ENCODE measurements at regions not wholly inside any gene's neighbourhood (a gene's known extent, or its start where the extent isn't known, plus 50 kb on each side); places are given as distances from the start of the nearest gene placed in this dataset.
"Not testable (repeated sequence)": the region's sequence is repeated elsewhere in the genome, so short reads cannot be mapped to it uniquely, and the experiment has no call there.

DNA sequence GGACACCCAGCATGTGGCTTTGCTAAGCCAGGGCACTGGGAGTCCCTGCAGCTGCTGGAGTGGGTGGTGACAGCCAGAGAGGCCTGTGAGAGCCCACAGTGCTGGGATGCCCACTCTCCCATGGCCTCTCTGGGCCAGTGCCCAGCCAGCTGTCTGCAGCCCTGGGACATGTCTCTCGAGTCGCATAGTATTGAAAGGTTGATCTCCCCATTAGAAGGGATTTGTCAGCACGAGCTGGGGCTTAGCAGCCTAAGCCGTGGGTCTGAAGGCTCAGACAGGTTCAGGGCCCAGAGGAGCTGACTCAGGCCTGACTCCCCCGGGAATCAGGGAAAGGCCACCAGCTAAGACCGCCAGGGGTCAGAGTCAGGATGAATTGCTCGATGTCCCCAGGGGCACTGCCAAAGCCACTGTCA is 53.5 kb downstream of the FOXD2 start:
- no peak for ATAC-seq

DNA sequence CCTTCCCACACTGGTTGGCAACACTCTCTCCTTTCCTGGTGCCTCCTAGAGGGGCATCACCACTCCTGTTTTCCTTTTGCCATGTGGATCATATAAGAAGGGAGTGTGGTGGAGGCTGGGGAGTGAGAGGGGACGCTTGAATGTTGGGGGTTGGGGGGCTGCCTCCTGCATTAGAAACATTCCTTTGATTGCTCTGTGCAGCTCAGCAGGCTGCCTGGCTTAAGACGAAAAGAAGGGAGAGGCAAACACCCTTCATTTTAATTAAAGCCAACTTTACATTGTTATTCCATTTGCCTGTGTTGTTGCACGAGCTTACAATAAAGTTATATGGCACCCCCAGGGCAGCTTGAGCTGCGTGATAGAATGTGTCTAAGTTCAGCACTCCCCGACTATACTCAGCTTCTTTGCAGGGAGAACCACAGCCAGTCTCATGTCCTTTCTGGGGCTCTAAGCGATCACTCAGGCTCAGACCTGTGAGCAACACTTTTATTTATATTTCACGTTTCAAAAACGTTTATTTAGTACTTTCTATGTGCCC is 57.4 kb downstream of the FOXD2 start:
- no peak for ATAC-seq

DNA sequence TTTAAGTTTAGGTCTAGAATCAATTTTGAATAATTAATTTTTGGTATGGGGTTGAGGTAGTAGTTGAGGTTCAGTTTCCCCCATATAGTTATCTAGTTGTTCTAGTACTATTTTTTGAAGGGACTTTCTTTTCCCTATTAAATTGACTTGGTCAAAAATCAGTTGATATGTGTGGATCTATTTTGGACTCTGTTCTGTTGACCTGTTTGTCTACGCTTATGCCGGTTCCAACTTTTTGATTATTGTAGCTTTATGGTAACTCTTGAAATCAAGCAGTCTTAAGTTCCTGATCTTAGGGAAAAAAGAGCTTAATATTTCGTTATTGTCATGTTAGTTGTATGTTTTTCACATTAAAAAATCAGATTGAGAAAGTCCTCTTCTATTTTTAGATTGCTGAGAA is 60.7 kb downstream of the FOXD2 start:
- no peak for ATAC-seq

DNA sequence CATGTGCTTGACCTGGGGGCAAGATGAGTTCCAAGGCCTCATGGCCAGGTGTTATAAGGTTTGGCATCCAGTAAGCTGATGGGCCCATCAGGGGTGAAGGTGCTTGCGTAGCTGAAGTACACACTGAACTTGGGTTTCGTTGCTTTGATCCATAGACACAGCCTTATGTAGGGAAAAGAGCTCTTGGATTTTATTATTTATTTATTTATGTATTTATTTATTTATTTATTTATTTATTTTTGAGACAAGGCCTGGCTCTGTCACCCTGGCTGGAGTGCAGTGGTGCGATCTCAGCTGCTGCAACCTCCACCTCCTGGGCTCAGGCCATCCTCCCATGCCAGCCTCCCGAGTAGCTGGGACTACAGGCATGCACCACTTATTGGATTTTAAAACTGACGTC is 63.2 kb downstream of the FOXD2 start:
- no peak for ATAC-seq

DNA sequence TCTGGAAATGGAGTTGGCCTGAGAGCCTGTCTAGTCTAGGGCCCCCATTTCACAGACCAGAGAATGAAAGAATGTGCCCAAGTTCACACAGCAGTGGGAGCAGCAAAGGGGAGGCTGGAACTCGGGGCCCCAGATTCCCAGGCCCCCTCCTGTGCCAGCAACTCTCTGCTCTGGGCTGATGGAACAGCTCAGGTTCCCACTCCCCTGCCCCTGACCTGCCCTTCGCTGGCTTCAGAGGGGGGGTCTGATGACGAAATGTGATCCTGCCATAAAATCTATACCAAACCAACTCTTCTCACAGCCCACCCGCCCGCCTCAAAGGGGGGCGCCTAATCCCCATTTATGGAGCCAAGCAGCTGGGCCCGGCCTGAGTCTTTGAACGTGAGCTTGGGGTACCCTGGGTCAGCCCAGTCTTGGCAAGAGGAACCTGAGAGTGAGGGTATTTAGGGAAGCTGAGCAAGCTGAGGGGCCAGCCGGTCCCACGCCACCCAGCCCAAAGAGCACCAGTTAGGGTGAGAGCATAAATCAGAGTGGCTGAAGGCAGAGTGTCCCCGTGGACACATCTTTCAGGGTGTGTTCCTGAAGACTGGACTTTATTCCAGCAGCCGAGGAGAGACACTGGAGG is 65.0 kb downstream of the FOXD2 start:
- ATAC-seq, result no peak

DNA sequence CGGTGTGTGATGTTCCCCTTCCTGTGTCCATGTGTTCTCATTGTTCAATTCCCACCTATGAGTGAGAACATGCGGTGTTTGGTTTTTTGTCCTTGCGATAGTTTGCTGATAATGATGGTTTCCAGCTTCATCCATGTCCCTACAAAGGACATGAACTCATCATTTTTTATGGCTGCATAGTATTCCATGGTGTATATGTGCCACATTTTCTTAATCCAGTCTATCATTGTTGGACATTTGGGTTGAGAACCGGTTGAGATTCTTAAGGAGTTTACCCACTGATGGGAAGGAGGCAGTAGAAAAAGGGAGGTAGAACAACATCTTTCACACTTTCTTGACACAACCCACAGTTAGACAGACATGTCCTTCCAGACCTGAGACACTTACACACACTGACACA is 67.0 kb downstream of the FOXD2 start:
- ATAC-seq, result not testable (repeated sequence)

DNA sequence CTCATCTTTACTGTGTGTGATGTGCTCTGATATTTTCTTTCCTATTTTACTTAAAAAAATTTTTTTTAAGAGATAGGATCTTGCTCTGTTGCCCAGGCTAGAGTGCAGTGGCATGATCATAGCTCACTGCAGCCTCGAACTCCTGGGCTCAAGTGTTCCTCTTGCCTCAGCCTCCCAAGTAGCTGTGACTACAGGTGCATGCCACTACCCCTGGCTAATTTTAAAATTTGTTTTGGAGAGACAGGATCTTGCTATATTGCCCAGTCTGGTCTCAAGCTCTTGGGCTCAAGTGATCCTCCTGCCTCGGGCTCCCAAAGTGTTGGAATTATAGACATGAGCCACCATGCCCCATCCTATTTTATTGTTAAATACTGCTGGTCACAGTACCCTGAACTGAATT is 67.4 kb downstream of the FOXD2 start:
- ATAC-seq, result no peak

DNA sequence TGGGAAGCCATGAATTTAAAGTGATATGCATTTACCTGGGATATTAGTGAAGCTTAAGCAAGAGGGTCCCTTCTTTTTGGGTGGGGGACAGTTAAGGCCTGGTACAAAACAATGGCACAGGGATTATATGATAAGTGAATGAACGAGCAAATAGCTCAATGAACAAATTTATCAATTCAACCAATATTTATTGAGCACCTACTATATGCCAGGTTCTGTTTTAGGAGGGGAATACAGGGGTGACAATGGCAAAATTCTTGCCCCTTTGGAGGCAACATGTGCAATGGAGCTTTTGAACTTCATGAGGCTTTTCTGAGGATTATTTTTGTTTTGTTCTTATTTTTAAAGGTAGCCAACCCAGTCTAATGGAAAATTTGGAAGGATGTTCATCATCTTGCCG is 68.2 kb downstream of the FOXD2 start:
- ATAC-seq, result no peak

DNA sequence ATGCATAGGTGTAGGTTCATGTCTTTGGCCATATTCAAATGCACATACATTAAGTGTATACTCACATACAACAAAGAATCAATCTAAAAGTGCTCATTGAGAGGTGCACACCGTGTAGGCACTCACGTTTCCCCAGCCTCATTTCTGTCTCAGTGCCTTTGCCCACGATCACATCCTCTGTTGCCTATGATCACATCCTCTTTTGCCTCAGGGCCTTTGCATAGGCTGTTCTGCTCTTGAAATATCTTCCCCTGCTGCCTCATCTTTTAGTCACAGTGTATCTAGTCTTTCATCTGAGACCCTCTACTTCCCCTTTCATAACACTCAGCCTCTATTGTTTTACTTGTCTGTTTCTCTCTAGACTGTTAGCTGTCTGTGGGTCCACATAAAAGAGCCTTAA is 69.3 kb downstream of the FOXD2 start:
- no peak for ATAC-seq

DNA sequence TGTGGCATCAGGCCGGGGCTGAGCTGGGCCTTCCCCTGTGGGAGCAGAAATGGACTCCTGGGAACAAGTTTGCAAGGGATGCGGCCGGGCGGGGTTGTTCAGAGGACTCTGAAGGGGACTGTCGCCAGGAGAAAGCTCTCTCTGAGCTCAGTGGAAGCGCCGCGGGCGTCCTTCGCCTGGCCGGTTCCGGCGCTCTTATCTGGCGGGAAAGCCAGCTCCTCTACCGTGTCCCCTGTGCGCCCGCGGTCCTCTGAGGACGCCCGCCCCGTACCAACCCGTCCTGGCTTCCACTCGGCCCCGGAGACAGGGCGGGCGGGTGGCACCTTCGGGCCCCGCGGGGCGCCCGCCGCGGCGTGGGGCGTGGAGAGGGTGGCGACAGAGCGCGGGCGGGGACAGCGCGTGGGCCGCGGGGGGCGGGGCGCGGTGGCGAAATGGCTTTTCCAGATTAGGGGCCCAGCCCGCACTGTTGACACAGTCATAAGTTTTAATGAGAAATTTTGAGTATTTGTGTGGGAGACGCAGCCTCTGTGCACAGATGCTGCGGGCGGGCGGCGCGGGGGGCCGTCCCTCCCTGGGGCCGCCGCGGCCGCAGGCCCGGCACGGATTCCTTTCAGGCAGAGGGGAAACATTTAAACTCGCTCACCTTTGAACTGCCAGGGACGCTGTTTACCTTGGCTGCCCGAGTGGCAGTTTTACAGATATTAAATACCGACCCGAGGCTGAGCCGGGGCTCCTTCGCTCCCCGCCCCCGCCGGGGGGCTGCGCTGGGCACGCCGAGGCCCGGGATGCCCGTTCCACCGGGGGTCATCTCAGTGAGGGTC is 70.2 kb downstream of the FOXD2 start:
- peak; percentile 43 for ATAC-seq

DNA sequence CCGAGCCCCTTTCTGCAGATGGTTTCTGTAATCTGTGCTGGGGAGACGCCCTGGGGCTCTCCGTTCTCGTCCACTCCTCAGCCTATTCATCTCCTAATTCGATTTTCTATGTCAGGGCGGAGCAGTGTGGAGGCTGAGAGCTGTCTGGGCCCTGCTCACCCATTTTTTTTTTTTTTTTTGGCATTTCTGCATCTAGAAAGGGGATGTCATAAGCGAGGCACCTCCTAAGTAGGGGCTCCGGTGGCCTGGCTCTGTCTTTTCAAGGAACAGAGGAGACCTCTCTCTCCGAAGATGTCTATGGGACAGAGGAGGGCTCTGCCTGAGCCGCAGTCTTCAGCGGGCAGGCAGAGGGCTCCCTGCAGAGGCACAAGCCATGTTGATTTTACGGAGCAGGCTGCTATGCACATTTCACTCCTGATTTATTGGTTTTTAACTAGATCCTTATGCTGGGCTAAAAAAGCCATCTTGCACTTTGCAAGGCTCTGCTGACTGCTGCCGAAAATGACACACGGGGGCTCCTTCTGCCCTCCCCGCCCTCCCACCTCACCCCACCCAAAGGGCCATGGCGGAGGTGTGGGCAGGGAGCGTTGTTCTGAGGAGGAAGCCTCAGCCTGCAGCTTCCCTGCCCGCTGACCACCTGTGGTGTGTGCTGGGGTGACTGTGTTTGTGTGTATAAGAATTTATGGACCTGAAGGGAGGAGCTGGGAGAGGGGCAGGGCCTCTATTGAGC is 71.0 kb downstream of the FOXD2 start:
- ATAC-seq, result no peak

DNA sequence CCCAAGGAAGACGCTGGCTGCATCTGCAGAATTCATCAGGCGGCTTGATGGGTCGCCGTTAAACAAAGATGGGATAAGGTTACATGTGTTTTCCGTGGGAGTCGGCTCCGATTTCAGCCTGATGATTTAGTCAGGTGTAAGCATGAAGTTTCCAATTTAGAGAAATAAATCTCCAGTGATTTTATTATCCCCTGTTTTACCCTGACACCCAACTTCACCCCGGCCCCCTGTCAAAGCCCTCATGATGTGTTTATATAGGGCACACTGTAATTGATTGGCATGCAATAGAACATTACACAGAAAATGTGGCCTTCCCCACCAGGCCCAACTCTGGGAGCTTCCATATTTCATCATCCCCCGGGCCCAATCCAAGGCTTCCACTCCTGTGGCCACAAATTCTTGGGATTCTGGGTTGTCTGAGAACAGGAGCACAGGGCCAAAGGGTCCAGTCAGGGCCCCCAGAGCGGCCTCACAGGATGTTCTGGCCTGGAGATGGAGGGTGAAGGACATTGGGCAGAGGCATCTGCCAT is 72.5 kb downstream of the FOXD2 start:
- ATAC-seq, result no peak

DNA sequence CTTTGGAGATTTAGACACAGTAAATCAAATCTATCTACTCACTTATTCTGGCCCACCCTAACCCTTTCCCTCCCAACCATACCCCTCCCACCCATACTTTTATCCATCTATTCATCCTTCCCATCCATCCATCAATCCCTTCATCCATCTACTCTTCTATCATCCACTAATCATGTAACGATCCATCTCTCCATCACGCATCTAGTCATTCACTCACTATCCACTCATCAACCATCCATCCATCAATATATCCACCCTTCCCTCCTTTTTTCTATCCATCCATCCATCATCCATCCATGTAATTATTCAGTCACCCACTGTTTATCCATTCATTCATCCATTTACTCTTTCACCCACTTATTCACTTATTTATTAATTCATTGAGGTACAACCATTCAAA is 74.0 kb downstream of the FOXD2 start:
- no peak for ATAC-seq

DNA sequence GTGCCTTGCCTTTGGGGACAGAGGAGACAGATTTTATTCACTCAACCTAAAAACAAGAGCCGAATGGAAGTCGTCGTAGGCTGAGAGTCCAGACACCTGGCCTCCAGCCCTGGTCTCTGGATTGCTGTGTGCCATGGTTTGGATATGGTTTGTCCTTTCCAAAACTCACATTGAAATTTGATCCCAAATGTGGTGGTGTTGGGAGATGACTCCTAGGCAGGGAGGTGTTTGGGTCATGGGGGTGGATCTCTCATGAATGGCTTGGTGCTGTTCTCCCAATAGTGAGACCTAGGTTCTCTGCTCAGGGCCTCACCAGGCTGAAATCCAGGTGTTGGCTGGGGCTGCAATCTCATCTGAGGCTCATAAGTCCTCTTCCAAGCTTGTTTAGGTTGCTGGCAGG is 75.5 kb downstream of the FOXD2 start:
- no peak for ATAC-seq

DNA sequence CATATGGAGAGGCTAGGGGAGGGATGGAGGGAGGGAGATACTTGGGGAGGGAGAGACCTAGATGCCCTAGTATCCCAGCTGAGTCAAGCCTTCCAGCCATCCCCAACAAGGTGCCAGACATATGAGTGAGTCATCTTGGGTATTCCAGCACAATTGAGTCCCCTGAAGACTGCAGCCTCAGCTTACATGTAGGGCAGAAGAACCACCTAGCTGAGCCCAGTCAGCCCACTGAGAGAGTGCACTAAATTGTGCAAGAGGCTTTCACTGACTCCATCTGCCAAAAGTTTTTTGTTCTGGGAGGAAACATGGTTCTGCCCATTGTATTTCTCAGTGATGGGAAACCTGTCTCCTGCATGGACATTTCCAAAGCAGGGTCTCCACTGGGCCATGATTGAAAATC is 76.4 kb downstream of the FOXD2 start:
- ATAC-seq, result no peak

DNA sequence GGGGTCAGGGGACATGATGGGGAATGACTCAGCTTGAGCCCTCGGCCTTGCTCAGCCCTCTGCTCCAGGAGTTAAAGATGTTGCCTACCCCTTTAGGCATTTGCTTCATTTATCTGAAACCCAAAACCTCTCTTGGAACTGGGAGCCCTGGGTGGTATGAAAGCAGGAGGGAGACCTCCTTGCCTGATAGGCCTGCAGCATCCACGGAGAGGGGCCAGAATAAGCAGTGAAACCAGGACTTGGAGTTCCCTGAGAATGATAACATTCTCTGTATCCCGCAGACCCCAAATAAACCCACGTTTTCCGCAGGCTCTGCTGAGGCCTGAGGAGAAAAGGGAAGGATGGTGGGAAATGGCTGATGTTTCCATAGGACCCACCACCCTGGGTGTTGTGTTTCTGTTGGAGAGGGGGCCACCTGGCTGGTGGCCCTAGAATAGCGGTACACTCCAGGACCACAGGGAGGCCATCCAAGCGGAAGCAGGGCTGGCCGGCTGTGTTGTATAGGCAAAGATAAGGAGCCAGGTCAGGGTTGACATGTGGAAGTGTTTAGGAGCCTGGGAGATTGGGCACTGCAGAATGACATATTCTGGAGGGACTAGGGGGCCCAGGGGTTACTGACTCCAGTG is 77.4 kb downstream of the FOXD2 start:
- no peak for ATAC-seq

DNA sequence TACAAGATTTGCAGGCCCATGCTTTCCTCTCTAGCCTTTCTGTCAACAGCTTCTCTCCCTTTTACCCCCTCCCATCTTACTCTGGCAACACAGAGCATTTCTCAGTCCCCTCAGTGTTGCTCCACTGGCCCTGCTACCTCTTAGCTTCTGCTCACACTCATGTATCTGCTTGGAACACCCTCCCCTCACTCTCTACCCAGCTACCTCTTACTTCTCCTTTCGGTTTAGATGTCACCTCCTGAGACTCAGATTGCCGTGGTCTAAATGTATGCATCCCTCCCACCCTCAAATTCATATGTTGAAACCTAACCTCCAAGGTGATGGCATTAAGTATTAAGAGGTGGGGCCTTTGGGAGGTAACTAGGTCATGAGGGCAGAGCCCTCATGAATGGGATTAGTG is 80.1 kb downstream of the FOXD2 start:
- no peak for ATAC-seq

DNA sequence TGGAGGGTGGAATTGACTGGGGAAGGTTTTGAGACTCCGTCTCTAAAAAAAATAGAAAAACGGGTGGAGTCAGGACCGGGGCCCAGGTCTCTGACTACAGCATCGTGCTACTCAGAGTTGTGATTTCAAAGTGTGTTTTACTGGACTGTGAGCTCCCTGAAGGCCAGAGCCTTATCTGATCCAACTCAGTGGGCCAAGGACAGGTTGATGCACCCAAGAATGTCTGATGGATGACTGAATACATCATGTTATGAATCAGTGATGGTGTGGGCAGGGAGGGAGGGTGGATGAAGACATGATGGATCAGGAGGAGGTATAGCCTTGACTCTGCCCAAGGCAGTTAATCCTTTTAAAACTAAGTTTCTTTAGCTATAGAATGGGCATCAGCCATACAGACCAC is 81.6 kb downstream of the FOXD2 start:
- ATAC-seq, result no peak

DNA sequence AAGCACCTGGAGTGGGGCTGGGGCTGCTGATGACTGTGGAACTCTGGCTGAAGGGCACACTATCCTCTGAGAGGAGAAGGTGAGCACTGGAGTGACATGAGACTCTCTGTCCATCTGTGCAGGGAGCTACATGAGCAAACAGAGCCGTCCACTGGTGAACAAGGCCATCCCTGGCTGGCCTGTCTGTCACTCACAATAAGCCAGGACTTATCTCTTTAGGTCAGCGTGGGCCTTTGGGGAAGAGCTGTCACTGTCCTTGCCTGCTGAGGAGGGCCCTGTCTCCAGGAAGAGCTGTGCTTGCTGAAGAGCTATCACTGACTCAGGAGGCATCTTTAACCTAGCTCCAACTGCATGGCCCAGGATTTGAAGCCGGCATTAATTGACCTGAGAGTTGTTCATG is 82.1 kb downstream of the FOXD2 start:
- ATAC-seq, result no peak

DNA sequence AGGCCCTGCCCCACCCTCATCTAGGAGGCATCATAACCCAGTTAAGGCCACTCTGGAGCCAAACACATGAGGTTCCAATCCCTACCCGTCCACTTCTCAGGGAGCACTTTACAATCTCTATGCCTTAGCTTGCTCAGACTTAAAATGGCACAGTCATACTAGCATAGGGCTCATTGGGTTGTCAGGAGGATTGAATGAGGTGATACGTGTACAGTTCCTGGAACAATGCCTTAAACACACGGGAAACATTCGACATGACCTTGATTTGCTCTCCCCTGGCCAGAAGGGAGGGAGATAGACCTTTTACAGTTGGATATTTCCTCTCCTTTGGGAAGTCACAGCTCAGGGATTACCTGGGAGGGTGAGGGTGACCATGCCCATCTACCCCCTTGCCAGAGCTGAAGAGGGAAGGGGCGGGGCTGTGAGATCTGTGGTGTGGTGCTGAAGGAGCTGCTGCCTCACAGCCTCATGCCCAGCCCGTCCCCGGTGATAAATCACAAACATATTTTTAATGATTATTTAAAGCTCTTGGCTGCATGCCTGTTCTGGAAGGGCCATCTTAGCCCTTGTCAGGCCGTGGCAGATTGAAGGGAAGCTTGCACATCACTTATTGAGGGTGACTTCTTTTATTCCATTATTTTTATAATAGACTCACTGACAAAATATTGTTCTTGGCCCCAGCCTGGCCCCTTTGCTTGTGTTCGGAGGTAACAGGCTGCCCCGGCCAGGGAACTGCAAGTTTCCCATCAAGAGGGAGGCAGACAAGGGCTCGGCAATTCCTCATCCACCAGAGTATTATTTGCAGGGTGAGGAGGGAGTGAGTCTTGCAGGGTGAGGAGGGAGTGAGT is 83.4 kb downstream of the FOXD2 start:
- no peak for ATAC-seq

DNA sequence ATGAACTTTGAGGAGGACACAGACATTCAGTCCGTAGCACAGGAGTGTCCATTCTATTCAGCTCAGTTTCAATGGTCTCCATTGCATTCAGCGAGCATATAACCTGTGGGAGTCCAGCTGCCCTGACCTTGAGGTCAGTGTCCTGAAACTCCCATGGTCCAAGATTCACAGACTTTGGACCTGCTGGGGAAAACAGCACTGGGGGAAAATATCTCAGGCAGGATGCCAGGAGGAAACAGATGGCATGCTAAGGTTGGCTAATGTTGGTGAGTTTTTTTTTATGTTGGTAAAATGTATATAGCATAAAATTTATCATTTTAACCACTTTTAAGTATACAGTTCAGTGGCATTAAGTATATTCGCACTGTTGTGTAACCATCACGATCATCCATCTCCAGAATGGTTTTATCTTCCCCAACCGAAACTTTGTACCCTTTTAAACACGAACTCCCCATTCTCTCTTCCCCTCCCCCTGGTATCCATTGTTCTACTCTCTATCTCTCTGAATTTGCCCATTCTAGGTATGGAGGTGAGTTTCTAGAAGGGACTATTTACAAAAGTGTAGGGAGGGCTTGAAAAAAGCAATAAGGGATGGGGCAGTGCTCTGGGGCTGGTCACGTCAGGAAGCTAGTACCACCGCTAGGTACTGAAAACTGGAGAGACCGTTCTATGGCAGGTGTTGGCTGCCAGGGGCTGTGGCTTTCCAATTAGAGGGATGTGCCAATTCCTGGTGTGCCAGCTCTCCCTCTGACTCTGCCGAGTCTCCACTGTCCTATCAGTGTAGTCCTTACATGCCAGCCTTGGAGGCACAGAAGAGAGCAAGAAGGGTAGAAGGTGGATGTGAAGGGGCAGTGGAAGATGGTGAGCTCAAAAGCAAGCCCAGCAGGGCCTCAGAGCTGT is 85.3 kb downstream of the FOXD2 start:
- no peak for ATAC-seq
